Aorta (tissue), 5 donors: ENCODE measurements at regions not wholly inside any gene's neighbourhood (a gene's known extent, or its start where the extent isn't known, plus 50 kb on each side); places are given as distances from the start of the nearest gene placed in this dataset.

Source experiments
- ATAC-seq: fragments of 200-7000 bp; cut with Tn5 transposase; one replicate; pipeline ENCODE4 v1.9.1; 2022; ENCODE audit warnings: moderate library complexity; ENCODE audit not compliant: low FRiP score
- DNase-seq, 2 donors: peaks; one replicate each; pipeline ENCODE4 v3.0.0-alpha.2; 2020
- H3K27ac ChIP-seq, 2 donors: one replicate each; pipeline ENCODE4 v1.5.1; 2013; ENCODE audit warnings: low read length in 2 of 2, mild to moderate bottlenecking in 2 of 2, moderate library complexity in 2 of 2, control low read depth in 1 of 2, inconsistent platforms in 1 of 2, low read depth in 1 of 2
- H3K27me3 ChIP-seq, 2 donors: one replicate each; pipeline ENCODE4 v1.6.1; 2013; ENCODE audit warnings: control low read depth in 1 of 2, low read length in 1 of 2, mild to moderate bottlenecking in 1 of 2, moderate library complexity in 1 of 2; ENCODE audit not compliant: insufficient read depth in 2 of 2, control insufficient read depth in 1 of 2
- H3K36me3 ChIP-seq, 2 donors: one replicate each; pipeline ENCODE4 v1.6.1; 2013; ENCODE audit warnings: control low read depth in 1 of 2, low read length in 1 of 2, mild to moderate bottlenecking in 1 of 2; ENCODE audit not compliant: insufficient read depth in 2 of 2, control insufficient read depth in 1 of 2
- H3K4me1 ChIP-seq, 2 donors: one replicate each; pipeline ENCODE4 v1.6.1; 2013; ENCODE audit warnings: low read length in 2 of 2, control low read depth in 1 of 2, mild to moderate bottlenecking in 1 of 2, moderate library complexity in 1 of 2; ENCODE audit not compliant: insufficient read depth in 2 of 2, control insufficient read depth in 1 of 2
- H3K4me3 ChIP-seq, 2 donors: one replicate each; pipeline ENCODE4 v1.5.1; 2013; ENCODE audit warnings: low read length in 2 of 2, control low read depth in 1 of 2, mild to moderate bottlenecking in 1 of 2
- H3K9me3 ChIP-seq: one replicate; pipeline ENCODE4 v1.6.1; 2013; ENCODE audit warnings: mild to moderate bottlenecking, low read length; ENCODE audit not compliant: control insufficient read depth
- WGBS, 2 donors: extraction: QIAGEN DNeasy Blood & Tissue Kit; methylation state at CpG; one replicate each; pipeline ENCODE4 v1.1.7; 2013; 5-methylcytosine and 5-hydroxymethylcytosine counted together
- intact Hi-C, 2 donors: fragments of 100-400 bp; cut with DNase I; formaldehyde crosslinking; loops; one replicate each; pipeline versions ENCODE4 v1.14.2 to v1.15.0; 2022
- donor health status: healthy with polysubstance abuse.
- donor health status: Bipolar disorder and iron deficiency.
- donor health status: DM: no; HTN: no; CAD: no.
- donor health status: DM: no; HTN: no; CAD: no.
- donor health status: DM: yes; HTN: yes; CAD: no.

DNA sequence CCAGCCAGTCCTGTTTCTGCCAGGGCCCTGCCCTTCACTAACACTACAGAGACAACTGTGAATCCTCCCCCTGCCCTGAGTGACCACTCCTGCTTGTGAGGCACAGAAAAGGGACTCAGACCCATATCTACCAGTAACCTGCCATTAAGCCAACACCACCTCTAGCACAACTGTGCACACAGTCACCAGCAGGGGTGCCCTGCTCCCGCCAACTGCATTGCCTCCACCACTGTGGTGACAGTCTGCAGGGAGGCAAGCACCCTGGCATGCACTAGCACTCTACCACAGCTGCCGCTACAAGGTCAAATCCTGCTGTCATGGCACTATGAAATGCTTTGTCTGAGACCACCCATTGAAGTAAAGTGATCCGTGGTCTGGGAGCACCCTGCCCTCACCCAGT is 1028.5 kb upstream of the CDH9 start:
- no peaks in the 10 kb centered on the region for H3K4me1 ChIP-seq
- intact Hi-C loops = no loop called here
- H3K9me3 ChIP-seq = no peaks in the 10 kb centered on the region
- no peak overlapping the region for H3K4me3 ChIP-seq
- no peaks in the 10 kb centered on the region for H3K27me3 ChIP-seq
- 79 to 87% methylated on average over 3 of the region's 3 CpGs for WGBS, 2 donors
- no peaks in the 10 kb centered on the region for H3K36me3 ChIP-seq
- DNase-seq (no peak), ATAC-seq (peak; percentile 11)
- H3K27ac ChIP-seq = no peak overlapping the region

DNA sequence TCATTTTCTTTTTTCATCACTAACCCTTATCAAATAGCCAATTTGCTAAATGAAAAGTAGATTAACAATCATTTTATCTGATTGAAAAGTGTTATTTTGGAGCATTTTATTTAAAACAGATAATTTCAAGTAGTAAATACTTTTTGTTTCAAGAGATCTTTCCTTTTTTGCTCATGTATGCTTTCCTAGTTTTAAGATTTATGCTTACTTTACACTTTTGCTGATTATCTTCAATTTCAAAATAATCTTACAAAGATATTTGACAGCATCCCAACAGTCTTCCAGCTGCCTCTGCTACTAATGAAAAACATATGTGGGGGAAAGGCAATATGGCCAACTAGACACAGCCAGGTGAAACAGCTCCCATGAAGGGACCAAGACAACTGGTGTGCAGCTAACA is 1027.3 kb upstream of the CDH9 start:
- DNase-seq (no peak), ATAC-seq (no peak)
- Histone ChIP-seq H3K27ac (no peak overlapping the region), H3K36me3 (no peaks in the 10 kb centered on the region), H3K27me3 (no peaks in the 10 kb centered on the region), H3K9me3 (no peaks in the 10 kb centered on the region), H3K4me1 (no peaks in the 10 kb centered on the region), H3K4me3 (no peak overlapping the region)
- intact Hi-C loops = no loop called here

DNA sequence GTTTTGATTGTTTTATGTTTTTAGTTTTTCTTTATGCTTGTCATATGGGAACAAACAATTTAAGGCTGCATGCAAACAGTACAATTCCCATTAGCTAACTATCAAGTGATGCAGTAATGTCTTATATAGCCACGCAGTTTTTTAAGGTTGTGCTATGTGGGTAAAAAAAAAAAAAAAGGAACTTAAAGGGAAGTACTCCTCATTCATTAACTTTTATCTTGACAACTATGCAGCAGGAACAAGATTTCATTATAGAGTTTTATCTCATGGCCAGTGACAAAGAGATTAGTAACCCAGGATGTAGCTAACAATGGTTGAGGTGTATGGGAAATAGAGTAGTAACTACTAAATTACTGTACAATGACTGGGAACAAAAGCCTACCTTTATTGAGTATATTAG is 1008.2 kb upstream of the CDH9 start:
- 46 to 74% methylated on average over 1 of the region's 1 CpG for WGBS, 2 donors
- no peaks in the 10 kb centered on the region for H3K4me1 ChIP-seq
- no peaks in the 10 kb centered on the region for H3K27me3 ChIP-seq
- no peaks in the 10 kb centered on the region for H3K9me3 ChIP-seq
- DNase-seq = no peak
- ATAC-seq = no peak
- no peaks in the 10 kb centered on the region for H3K36me3 ChIP-seq
- no peak overlapping the region for H3K27ac ChIP-seq
- intact Hi-C loops = no loop called here
- H3K4me3 ChIP-seq = no peak overlapping the region

DNA sequence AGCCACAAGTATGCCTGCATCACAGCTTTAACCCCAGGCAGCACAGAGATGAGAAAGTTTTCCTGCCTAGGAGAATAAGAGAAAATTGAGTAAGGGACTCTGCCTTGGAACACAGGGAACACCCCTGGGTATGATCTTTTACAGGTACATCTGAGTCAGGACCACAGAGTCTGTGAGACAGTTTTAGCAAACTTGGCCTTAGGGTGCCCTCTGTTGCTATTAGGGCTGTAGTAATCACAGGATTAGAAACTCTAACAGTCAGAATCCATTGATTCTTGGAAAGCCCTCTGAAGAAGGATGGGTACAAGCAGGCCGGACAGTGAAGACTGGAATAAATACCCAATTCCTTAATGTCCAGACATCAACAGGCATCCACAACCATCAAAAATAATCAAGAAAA is 989.5 kb upstream of the CDH9 start:
- 89 to 96% methylated on average over 1 of the region's 1 CpG for WGBS, 2 donors
- H3K4me1 ChIP-seq = no peaks in the 10 kb centered on the region

DNA sequence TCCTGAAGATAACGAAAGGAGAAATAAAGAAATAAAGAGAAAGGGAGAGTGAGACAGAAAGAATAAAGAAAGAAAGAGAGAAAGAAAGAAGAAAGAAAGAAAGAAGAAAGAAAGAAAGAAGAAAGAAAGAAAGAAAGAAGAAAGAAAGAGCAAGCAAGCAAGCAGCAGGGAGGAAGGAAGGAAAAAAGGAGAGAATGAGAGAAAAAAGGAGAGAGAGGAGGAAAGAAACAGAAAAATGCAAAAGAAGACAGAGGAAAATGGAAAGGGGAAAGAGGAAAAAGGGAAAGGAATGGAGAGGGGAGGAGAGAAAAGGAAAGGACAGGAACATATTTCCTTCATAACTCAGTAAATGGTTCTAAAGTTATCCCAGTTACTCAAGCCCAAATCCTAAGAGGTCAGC is 978.8 kb upstream of the CDH9 start:
- 68 to 76% methylated on average over 1 of the region's 1 CpG for WGBS, 2 donors
- Histone ChIP-seq H3K27ac (no peak overlapping the region), H3K36me3 (no peaks in the 10 kb centered on the region), H3K9me3 (peaks cover 3% of the 10 kb centered on the region), H3K4me3 (no peak overlapping the region), H3K27me3 (no peaks in the 10 kb centered on the region), H3K4me1 (no peaks in the 10 kb centered on the region)
- DNase-seq = no peak
- ATAC-seq = no peak
- intact Hi-C loops = no loop called here

More for the DNA sequence above, 989.5 kb upstream of the CDH9 start:
- H3K9me3 ChIP-seq = peaks cover 4% of the 10 kb centered on the region
- H3K27ac ChIP-seq = no peak overlapping the region
- H3K27me3 ChIP-seq = no peaks in the 10 kb centered on the region
- DNase-seq (no peak), ATAC-seq (no peak)
- H3K4me3 ChIP-seq = no peak overlapping the region
- intact Hi-C loops = no loop called here
- H3K36me3 ChIP-seq = no peaks in the 10 kb centered on the region

DNA sequence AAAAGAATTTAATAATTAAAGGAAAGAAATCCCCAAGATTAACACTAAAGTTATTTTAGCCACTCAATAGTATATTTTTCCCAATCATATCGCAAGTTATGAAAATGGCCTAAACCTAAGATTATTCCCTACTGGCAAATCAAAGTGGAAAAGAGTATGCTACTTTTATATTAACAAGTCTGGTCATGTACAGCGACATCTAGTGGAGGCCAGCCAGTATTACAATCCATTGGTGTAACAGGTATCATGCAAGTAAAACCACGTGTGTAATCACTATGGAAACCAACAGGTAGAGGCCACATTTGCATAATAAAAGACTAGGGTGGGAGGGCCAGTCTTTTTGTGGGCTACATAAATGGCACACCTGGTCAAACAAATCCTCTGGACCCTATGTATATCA is 976.4 kb upstream of the CDH9 start:
- H3K27ac ChIP-seq = no peak overlapping the region
- peaks cover 3% of the 10 kb centered on the region for H3K9me3 ChIP-seq
- no peak for DNase-seq
- H3K36me3 ChIP-seq = no peaks in the 10 kb centered on the region
- H3K4me3 ChIP-seq = no peak overlapping the region
- 61 to 63% methylated on average over 3 of the region's 3 CpGs for WGBS, 2 donors
- intact Hi-C loops = no loop called here
- no peak for ATAC-seq
- no peaks in the 10 kb centered on the region for H3K27me3 ChIP-seq
- no peaks in the 10 kb centered on the region for H3K4me1 ChIP-seq

DNA sequence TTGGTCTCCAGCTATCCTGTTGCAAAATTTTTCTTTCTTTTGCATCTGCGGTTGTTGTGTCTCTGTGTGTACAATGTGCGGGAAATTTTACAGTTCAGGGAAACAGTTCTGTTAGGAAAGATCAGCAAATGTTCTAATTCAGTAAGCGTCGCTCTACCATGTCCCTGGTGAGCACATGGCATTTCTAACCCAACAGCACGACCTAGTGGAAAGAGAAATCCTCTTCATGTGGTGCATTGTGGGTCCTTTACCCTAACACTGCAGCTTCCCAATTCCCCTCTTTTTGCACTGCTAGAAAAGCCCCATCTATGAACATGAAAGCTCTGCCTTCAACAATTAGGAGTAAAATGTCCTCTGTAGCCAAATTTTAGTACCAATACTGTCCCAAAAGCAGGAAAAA is 974.2 kb upstream of the CDH9 start:
- Histone ChIP-seq H3K27ac (no peak overlapping the region), H3K4me3 (no peak overlapping the region), H3K9me3 (peaks cover 4% of the 10 kb centered on the region), H3K27me3 (no peaks in the 10 kb centered on the region), H3K36me3 (no peaks in the 10 kb centered on the region), H3K4me1 (no peaks in the 10 kb centered on the region)
- ATAC-seq (no peak), DNase-seq (no peak)
- intact Hi-C loops = no loop called here
- WGBS, 2 donors = 84% methylated on average over 5 of the region's 5 CpGs

DNA sequence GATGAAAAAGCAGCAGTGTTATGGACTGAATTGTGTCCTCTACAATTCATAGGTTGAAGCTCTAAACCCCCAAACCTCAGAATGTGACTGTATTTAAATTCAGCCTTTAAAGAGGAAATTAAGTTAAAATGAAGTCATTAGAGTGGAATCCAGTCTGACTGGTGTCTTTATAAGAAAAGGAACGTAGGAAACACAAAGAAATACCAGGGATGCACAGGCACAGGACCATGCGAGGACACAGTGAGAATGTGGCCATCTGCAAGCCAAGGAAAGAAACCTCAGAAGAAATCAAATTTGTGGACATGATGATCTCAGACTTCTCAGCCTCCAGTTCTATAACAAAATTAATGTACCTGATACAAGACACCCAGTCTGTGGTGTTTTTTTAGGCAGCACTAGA is 971.2 kb upstream of the CDH9 start:
- Histone ChIP-seq H3K4me3 (no peak overlapping the region), H3K9me3 (peaks cover 4% of the 10 kb centered on the region), H3K27ac (no peak overlapping the region), H3K36me3 (no peaks in the 10 kb centered on the region), H3K27me3 (no peaks in the 10 kb centered on the region), H3K4me1 (no peaks in the 10 kb centered on the region)
- ATAC-seq (no peak), DNase-seq (no peak)
- 48 to 55% methylated on average over 2 of the region's 2 CpGs for WGBS, 2 donors
- intact Hi-C loops = no loop called here

DNA sequence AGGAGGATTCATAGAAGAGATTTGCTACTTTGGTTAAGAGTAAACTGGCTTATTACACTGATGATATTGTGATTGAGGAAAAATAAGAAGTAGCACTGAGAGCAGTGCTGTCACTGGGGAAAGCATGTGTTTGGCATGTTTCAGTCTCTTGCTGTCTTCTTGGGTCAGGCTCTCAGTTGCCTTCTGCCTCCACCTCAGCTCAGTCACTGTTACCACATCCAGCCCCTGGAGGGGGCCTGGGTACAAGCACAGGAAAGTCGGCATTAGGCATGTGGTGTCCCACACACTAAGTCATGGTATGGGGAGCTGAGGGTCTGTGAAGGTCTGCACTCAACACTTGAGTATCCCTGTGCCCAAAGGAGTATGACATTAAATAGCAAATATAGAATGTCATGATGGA is 958.3 kb upstream of the CDH9 start:
- intact Hi-C loops = no loop called here
- Histone ChIP-seq H3K4me3 (no peak overlapping the region), H3K4me1 (no peaks in the 10 kb centered on the region), H3K27ac (no peak overlapping the region), H3K9me3 (no peaks in the 10 kb centered on the region), H3K36me3 (no peaks in the 10 kb centered on the region), H3K27me3 (no peaks in the 10 kb centered on the region)
- DNase-seq (no peak), ATAC-seq (no peak)
- 0 to 1% methylated on average over 1 of the region's 1 CpG for whole genome bisulfite sequencing, 2 donors
